Fibroblast of skin of scalp (primary cell): ENCODE measurements at regions not wholly inside any gene's neighbourhood (a gene's known extent, or its start where the extent isn't known, plus 50 kb on each side); places are given as distances from the start of the nearest gene placed in this dataset.

Experiments
- DNase-seq: peaks from one replicate; pipeline ENCODE4 v3.0.0-alpha.2; 2013

DNA sequence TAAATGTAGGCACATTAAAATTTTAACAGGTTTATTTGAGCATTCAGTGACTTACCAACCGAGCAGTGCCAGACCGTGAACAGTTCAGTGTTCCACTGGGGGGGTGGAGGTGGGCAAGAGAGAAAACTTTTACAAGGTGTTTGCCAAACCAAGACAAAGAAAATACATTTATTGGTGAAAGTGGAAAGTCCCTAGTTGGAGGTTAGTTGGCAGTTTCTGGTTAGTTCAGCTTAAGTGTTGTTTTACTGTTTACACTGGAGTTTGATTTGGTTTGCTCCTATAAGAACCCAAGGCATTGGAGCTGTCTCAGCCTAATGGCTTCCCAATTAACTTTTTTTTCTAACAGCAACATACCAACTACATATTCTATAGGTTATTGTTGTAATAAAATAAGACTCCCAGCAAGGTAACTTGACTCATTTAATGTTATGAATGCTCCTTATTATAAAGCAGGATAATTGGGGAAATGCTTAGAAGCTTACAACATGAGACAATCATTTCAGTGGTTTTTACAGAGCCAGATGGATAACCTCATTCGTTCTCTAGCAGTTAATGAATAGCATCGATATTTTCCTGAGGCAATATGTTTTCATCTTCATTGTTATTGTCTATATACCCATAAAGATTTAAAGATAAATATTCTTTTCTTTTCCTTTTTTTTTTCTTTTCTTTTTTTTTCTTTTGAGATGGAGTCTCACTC is 115.8 kb downstream of the ETNK1 start:
- DNase-seq, result no peak

DNA sequence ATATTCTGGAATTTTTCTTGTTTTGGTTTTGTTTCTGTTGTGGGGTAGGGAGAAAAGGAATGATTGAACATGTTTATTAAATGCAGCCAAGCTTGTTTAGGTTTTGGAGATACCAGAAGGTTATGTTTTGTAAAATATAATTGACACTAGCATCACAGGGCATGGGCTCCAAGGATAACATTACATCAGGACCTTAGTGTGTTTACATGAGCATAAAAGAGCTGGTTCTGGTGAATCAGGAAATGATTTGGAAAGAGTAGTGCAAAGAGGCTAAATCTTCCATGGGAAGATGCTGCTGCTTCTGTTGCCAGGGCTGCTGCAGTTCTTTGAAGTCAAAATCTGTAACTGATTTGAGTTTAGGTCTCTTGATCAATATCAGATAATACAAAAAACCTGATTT is 118.7 kb downstream of the ETNK1 start:
- no peak for DNase-seq

DNA sequence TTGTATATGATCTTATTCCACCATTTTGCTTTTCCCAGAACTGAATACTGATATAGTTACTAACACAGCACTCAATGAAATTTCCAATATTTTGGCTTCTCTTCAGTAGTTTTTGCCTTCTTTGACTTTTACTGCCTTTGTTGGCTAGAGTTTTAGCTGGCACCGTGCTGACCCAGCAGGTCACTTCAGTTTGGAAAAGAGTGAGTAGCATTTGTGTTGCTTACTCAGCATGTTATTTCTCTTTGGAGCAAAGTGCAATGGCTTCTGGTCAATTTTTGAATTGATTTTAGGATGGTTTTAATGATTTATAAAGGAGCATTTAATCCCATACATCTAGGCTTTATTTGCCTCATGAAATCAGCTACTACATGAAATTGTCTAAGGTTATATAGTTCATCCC is 119.2 kb downstream of the ETNK1 start:
- DNase-seq, result no peak

DNA sequence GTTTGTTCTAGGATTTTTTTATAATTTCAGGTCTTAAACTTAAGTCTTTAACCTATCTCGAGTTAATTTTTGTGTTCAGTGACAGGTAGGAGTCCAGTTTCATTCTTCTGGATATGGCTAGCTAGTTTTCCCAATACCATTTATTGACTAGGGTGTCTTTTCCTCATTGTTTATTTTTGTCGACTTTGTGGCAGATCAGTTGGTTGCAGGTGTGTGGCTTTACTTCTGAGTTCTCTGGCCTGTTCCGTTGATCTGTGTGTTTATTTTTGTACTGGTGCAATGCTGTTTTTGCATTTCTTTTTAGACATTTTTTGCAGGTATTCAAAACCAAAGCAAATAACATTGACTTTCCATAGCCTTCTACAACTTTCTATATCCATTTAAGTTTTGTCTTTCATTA is 121.7 kb downstream of the ETNK1 start:
- DNase-seq, result no peak

DNA sequence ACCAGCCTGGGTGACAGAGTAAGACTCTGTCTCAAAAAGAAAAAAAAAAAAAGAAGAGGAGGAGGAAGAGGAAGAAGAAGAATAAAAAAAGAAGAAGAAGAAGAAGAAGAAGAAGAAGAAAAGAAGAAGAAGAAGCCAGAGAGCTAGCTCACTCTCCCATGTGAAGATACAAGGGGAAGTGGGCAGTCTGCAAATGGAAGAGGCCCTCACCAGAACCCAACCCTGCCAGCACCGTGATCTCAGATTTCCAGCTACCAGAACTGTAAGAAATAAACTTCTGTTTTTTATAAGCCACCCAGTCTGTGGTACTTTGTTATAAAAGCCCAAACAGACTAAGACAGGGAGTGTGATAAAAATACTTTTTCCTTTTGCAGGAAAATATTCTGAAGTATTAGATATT is 130.7 kb downstream of the ETNK1 start:
- DNase-seq, result no peak

DNA sequence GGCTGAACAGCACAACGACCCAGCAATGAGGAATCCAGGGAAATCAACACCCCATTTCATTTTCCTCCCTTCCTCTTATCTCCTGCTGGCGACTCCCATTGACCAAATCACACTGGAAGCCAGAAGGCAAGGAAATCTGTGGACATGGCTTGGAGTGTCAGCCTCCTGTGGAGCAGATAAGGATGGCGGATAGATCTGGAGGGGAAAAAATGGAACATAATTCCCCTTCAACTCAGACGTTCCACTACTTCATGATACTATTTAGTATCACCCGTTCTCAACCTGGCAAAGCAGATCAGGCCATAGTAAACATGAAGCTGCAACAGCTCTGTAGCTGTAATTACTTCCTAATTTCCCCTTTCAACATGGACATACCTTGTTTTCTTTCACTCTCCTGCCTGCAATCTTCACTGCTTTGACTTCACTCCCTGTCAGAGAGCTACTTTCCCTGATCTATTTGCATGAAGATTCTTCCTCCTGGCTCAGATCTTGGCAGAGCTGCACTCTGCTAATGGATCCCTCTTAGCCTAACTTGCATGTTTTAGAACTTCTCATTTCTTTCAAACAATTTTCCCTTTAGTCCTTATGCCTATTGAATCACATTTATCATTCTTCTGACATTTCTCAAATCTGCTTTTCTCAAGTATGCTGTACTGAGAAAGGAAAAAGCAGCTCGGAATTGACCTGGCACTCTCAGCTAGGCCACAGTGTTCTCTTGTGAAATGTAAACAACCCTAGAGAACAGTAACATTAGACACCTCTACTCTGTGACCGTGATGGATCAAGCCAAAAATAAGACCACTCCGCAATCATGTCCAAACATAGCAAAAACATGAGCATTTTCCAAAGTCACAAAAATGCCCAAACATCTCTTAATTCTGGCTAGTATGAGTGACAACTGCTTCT is 135.1 kb downstream of the ETNK1 start:
- DNase-seq, result no peak

DNA sequence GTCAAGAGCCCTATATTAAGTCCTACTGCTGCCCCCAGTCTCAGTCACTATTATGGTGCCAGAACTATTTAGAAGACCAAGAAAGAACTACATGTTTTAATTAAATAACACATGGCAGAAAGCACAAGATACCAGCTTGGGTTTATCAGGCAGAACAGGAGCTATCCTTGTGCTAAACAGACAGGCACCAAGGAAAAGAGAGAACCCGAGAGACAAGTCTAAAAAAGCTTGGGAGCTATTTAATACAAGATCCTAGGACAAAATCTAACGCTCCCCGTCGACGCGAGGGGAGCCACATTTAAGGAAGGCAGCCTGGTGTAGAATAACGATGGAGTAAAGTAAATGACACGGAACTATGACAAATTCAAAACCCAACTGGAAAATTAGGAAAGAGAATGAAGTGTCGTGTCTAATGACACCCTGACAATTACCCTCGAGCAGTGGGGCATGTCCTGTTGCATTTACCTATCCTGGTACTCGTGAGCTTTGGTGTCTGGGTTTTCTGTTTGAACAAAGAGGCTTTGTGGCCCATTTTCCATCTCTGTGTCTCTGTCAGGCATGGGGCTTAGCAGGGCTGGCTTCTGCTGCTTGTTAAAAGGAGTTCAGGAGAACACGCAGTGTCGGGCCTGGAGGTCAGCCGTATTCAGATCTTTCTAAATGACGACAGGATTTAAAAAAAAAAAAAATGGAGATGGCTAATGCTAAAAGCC is 140.6 kb downstream of the ETNK1 start:
- no peak for DNase-seq

DNA sequence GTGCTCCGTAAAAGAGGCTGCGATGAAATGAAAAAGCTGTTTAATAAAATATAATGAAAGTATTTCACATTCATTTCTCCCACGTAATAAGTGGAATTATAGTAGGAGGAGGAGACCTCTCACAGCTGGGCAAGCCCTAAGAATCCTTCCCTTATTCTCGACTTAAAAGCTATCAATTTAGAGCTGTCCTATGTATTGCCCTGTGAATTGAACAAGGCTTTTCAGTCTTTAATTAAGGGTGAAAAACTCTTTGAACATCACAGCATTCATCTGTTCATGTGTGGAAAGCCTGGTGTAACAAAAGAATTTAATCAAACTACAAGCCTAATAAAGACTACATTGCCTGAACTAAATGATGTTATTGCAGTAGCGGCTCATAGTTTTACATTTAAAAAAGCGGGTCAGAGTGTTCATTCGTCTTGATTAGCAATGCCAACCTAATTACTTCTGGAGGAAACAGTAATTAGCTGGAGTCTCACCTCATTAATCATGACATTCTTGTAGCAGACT is 142.0 kb downstream of the ETNK1 start:
- no peak for DNase-seq

DNA sequence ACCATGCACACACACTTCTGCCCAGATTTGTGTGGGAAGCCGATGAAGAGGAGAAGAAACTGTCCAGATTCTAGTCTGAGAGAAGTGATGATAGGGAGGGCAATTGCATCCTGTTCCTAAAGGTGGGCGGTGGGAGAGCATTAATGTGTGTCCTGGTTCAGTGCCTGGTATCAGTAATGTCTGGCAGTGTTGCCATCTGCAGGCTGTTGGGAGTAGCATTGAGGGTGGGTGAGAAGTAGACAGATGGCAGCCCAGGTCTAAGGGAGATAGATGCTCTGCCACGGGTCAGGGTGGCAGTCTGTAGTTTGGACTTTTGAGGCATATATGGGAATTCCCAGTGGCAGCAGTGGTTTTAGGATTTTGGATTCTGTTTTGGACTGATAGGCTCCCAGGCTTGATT is 156.4 kb downstream of the ETNK1 start:
- no peak for DNase-seq

DNA sequence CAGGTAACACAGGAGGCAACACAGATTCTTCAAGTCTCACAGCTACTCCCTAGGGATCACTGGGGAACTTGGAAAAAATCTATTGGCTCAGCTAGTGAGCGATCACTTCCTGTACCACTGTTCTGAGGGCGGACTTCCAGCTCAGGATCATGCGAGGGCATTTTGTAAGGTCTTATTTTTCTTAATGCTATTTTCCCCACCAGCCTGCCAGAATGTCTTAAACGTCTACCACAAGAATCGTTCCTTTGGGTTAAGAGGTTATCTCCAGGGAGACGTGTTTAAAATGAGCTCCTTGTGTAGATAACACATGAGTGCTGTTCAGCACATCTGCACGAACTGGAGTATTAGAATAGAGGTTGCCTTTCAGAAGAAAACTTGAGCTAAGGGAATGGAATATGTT is 162.6 kb downstream of the ETNK1 start:
- DNase-seq, result no peak

DNA sequence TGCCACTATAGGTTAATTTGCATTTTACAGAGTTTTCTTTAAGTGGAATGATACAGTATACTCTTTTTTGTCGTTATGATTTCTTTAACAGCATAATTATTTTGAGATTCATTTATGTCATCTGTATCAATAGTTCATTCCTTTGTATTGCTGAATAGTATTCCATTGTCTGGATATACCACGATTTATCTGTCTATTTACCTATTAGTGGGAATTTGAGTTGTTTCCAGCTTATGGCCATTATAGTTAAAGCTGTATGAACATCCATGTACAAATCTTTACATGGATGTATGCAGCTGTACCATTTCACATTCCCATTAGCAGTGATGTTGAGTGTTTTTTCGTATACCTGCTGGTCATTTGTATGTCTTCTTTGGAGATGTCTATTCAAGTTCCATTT is 163.9 kb downstream of the ETNK1 start:
- no peak for DNase-seq

DNA sequence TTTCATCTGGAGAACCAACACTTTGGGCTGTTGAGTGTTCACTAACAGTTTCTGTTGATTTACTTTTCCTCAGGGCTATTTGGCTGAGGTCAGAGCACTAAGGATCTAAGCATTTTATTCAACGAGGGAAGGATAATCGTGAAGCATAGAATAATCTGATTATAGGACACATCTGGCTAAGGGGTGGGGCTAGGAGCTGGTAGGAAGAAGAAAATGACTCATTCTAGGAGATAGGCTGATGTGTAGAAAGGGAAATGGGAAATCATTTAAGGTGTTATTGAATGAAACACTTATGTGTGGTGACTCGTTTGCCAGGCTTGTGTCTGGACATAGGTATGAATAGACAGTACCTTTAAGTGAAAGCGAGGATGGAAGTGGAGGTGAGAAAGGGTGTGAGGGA is 167.2 kb downstream of the ETNK1 start:
- DNase-seq, result no peak

DNA sequence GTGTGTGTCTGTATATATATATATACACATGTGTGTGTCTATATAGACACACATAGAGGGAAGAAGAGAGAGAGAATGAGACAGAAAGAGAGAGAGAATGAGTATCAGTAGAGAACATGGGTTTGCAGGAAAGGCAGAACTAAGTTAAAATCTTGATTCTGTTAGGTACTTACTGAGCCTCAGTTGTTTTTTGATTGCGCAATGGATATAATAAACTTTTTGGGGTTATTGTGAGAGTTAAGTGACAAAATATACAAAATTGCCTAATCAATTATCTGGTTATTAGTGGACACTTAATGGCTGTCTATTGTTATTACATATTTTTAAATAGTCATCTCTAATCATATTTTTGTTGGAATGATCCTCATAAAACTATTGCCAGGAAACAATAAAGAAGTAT is 169.0 kb downstream of the ETNK1 start:
- no peak for DNase-seq

DNA sequence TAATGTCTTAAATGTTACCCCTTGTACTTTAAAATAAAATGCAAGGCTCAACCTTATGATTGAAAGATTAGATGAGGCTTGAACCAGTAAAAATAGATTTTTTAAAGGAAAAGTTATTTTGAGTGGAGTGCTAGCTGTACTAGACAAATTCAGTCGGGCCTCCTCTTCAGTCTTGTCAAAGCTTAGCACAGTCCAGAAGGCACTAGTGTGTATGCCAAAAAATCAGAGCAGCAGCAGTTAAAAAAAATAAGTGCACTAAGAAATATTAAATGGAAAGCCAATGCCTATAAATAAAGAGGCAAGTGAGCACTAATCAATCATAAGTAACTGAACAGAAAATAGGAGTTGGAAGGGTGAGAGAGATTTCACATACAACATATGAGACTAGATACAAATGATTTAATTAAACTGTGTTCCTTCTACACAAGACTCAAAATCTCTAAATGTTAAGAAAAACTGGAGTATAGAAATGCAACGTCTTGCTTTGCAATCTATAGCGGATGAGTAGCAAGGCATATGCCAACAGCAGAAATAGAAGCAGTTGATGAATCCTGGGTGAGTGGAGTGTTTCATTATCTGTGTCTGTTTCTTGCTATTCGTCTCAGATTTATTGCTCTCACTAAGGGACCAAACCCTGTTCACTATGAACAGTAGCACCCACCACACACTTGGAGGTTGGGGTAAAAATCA is 172.1 kb downstream of the ETNK1 start:
- no peak for DNase-seq

DNA sequence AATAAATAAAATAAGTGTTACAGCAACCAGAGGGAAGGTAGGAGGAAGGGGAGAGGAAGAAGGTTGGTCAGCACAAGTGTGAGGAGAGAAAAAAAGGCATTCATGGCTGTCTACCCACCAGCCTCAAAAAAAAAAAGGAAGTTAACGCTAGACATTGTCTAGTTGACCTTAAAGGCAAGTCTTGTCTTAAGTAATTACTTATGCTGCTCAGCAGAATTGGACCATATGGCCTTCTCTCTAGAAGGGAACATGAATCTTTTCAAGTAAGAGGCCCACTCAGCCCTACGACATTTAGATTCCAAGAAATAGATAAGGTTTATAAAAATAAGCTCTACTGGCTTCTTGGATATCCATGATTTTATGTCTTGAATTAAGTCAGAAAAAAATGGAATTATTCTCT is 172.7 kb downstream of the ETNK1 start:
- no peak for DNase-seq

DNA sequence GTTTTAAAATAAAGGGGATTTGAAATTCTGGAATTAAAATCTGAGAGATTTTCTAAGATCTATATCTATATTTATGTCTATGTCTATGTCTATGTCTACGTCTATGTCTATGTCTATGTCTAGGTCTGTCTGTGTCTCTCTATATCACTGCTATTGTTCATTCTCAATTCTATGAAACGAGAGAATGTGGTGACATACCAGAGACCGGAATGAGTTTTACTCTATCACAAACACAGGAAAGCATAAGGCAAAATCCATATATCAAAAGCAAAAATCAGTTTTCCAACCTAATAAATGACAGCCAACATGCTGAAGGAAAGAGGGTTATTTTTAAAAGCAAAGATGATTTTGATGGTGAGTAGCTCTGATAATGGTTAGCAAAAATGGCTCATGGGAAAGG is 173.1 kb downstream of the ETNK1 start:
- DNase-seq, result no peak

DNA sequence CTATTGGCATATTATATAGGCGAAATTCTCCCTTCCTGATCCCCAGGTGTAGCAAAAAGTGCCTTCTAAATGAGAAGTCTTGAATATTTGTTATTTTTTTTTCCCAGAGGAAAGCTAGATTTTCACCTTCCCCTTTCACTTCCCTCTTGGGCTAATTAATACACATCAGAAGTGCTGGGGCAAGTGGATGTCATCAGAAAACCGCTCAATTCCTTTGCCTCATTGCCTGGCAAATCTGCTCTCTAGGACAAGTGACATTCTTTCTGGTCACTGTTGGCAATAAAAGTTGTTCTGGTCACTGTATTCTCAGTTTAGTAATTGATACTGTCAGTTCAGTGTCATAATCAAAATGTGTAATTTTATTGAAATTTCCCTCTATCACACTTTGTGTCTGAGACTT is 174.5 kb downstream of the ETNK1 start:
- no peak for DNase-seq

DNA sequence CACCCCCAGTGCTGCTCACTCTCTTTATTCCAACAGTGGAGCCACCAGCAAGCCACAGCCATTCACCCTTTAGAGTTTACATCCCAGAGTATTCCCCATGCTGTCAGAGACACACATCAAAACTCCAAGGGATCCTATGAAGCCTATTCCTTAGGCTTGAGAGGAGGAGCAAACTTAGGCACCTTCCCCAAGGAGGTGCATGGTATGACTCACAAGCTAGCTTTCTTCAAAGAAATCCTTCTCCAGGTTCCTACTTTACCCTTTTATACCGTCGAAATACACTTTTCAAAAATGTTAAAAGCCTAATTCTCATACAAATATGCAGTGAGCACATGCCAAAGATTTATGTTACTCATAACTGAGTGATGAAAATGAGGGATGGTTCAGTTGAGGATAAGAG is 175.4 kb downstream of the ETNK1 start:
- peak; percentile 6 for DNase-seq

DNA sequence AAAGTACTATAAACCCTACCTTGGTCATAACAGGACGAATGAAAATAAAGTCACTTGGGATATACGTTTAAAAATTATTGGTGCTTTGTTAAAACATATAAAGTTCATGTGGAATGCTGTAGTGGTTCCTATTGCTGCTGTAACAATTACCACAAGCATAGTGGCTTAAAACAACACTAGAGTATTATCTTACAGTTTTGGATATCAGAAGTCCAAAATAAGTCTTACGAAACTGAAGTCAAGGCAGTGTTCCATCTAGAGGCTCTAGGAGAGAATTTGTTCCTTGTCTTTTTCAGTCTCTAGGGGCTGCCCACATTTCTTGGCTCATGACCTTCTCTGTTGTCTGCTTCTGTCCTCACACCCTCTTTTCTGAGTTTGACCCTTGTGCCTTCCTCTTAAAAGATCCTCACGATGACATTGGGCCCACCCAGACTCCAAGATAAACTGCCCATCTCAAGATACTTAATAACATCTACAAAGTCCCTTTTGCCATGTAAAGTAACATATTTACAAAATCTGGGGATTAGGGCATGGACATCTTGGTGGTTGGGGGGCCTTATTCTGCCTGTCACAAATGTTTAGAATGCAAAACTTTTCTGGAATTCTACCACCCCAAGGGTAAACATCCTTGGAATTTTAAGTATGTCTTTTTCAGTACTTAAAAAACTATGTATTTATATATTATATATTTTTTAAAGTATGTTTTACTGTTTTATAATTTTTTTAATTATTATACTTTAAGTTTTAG is 178.1 kb downstream of the ETNK1 start:
- peak; percentile 41 for DNase-seq

DNA sequence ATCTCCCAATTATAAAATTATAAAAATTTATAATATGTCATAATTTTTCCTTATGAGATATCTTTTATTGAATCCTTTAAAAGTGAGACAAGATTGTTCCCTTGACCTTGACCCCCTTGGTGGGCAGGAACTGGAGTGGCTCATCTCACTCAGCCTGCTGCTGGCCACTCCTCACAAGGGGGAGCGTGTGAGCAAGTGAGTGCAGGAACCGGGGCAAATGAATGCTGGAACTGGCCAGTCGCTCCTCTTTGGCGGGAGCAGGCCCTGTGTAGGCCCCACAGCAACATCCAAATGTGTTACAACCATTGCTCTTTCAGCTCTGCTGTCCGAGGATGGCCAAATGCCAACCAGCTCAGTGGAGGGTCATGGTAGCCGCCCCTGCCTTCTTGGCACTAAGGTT is 178.8 kb downstream of the ETNK1 start:
- DNase-seq, result peak; percentile 4

DNA sequence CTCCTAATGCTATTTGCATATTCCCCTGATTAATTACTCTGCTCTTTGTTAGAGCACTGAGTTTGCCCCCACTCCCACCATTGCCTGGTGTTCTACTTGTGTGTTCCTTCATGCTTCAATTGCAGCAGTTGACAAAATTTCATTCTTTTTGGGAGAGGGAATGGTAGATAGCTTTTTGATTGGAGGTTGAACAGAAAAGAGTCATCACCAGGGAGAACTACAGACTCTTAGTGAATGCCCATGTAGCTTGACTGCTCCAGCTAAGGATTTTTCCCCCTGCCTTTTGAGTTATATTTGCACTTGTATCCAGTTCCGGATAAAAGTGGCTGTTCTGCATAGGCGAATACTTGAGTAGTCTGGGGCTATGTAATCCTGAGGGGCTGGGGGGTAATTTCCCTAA is 183.9 kb downstream of the ETNK1 start:
- no peak for DNase-seq

DNA sequence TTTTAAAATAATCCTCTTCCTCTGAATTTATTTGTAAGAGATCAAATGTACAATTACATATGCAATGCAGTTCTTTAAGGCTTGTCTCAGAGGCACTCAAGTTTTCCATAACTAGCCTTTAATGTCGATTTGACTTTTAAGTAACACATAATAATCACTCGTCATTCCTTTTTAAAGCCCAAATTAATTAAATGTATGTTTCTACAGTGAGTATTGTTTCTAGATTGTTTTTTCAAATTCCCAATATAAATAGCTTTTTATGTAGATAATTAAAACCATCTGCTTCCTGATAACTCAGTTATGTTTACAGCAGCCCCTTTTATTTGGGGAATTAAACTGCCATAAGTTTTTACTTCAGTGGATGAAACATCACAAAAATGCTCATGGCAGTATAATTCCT is 185.1 kb downstream of the ETNK1 start:
- no peak for DNase-seq
